Hematopoietic multipotent progenitor cell treated with erythropoietin and hydrocortisone succinate and interleukin-3 and kit ligand, for 8 days (in vitro differentiated cells): ENCODE measurements at regions not wholly inside any gene's neighbourhood (a gene's known extent, or its start where the extent isn't known, plus 50 kb on each side); places are given as distances from the start of the nearest gene placed in this dataset.
A peak's percentile ranks its signal among the peaks of the same experiment; 100 is the strongest.
"Not testable (repeated sequence)": the region's sequence is repeated elsewhere in the genome, so short reads cannot be mapped to it uniquely, and the experiment has no call there.

Source experiments
- DNase-seq: peaks from one replicate; pipeline ENCODE4 v3.0.0-alpha.2; 2015

DNA sequence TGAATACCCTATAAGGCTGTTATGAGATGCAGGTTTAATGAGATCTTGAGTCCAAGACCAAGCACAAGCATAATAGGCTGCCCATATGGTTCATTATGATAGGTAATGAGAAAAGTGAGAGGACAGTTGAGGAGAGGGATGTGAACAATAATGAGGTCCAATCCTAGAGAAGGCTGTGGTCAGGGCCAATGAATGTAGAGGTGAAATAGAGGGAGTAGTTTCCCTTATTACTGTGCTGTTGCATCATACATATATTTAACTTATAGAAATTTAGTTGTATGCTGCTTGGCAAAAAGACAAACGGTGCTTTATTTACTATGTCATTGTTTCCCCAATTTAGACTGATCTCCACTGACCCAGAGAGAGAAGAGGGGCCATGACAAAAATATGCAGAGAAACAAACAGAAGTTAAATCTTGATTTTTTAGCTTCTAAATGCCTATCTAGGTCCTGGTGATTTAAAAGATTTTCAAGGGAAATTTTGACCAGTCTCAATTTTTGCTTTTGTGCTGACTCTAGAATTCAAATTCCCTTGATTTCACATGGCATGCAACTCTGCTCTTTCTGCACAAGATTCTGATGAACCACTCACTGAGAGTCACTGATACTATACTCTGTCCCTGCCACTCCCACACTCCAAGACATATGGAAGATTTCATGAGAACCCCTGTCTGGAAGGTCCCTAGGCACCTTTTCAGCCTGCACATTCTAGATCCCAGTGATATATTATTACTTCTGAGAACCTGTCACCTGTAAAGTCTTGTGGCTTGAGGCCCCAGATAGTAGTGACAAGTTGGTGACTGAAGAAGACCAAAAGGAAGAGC, 159.7 kb downstream of the VSIG4 start:
- no peak for DNase-seq

DNA sequence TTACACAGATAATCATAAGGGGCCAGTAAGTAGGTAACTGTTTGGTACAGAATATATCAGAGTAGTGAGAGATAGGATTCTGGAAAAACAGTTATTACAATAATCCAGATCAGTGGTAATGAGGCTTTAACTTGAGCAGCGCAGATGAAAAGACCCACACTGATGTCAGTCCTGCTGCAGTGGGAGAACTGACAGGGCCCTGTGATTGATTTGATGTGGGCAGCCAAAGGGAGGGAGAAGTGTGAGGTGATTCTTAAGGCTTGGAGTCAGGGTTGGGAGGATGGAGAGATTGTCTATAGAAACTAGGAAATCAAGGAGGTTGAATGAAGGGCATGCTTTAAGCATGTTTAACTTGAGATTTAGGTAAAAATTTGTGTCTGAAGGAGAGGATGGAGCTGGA, 161.4 kb downstream of the VSIG4 start:
- DNase-seq = no peak

DNA sequence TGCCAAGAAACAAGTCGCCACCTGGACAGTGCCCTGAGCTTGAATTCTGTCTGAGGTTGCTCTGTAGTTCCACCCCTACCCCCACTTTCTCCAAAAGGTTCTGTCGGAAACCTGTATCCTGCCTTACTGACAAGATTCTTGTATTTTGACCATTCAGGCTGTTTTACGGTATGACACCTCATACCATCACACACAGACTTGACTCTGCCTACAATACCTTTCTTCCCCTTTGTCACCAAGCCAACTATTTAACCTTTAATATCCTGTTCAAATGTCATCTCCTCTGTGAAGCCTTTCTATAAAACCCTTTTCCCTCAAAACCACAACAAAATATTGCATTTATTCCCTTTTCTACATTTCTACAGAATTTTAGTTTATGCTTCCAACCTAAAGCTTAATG, 161.9 kb downstream of the VSIG4 start:
- no peak for DNase-seq

DNA sequence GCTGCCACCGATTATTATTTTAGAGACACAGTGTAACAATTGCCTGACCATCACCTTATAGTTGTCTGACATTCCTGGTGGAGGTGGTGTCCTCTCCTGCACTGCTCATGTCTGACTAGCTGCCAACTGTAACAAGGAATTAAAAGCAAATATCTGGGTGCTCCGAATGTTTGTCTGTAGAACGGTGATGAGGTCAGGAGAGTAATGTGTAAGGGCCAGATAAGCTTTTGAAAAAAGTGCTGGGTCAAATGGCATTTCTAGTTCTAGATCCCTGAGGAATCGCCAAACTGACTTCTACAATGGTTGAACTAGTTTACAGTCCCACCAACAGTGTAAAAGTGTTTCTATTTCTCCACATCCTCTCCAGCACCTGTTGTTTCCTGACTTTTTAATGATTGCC, 164.3 kb downstream of the VSIG4 start:
- DNase-seq = peak; percentile 70

DNA sequence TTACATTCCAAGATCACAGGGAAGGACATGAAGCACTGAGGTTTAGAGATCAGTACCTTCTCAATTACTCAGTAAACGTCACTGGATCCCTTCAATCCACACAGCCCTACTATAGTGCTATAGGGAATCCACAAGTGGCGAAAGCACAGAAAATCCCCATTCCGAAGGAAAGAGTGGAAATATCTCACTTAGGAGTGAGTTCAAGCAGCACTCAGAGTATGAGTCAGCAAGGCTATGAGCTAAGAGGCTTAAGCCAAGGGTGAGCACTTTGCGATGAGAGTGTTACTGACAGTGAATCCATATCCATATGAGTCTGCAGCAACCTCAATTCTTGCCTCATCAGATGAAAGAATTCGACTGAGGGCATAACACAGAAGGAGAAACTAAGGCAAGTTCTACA, 165.1 kb downstream of the VSIG4 start:
- DNase-seq = peak; percentile 1

DNA sequence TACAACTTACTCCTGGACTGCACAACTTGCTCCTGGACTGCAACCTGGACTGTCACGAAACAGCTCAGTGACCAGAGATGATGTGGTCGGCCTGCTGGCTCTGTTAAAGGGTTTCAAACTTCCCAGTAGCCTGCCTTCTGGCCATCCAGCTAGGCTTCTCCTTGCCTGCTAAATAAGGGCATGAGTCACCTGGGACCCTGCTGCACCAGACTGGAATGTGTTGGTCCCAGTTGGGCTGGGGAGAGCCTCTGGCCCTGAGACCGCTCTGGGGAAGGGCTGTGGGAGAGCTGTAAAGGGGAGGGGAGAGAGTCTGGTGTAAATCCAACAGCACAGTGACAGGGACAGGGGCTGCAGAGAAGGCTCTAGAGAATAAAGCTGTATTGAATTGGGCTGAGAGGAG, 165.8 kb downstream of the VSIG4 start:
- DNase-seq = no peak

DNA sequence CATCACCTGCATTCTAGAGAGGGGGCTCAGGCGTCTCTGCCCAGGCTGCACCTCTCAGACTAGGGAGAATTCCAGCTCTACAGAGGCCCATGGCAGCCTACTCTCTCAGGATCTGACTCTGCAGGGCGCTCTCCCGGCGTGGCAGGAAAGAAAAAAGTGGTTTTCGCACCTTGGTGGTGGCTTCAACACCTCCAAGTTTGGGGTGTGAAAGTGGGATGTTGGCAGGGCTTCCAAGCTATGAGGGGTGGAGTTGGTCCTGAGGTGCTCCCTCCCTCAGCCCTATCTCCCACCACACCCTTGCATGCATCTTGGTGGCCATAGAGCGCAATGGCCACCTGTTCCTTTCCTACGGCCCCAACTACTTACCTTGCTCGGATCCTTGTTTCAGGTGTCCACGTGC, 166.5 kb downstream of the VSIG4 start:
- DNase-seq = no peak

DNA sequence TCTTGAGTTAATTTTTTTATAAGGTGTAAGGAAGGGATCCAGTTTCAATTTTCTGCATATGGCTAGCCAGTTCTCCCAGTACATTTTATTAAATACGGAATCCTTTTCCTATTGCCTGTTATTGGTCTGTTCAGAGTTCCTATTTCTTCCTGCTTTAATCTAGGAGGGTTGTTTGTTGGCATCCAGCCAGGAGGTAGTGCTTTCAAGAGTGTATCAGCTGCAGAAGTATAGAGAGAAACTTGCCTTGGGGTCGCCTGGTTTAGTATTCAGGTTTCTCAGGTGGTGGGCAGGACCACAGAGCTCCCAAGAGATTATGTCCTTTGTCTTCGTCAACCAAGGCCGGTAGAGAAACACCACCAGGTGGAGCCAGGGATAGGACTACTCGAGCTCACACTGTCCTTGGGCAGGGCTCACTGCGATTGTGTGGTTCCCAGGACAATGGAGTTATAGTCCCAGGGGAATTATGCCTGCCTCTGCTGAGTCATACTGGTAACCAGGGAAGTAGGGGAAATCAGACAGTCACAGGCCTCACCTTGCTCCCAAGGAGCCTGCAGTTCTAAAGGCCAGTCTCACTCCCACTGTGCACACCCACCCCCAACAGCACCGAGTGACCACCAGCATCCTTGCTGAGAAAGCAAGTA, 168.1 kb downstream of the VSIG4 start:
- peak; percentile 40 for DNase-seq

DNA sequence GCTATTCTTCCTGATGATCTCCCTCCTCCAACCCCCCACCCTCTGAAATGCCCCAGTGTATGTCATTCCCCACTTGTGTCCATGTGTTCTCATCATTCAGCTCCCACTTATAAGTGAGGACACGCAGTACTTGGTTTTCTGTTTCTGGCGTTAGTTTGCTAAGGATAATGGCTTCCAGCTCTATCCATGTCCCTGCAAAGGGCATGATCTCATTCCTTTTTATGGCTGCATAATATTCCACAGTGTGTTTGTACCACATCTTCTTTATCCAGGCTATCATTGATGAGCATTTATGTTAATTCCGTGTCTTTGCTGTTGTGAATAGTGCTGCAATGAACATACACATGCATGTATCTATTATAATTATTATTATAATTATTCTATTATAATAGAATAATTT, 169.3 kb downstream of the VSIG4 start:
- DNase-seq = not testable (repeated sequence)

DNA sequence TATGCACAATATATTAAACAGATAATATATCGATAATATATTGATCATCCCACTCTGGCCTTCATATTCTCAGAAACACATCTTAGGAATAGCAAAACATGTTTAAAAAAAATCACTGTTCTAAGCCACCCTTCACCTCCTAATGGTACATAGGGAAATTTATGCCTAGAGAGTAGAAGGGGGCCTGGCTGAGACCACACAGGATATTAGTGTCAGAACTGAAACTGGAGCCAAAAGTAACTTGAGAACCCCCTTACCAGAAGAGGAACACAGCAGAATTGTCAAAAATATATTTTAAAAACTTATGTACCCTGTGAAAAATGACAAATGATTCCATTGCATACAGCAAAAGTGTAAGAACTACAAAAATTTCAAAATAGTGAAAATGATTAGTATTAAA, 173.1 kb downstream of the VSIG4 start:
- no peak for DNase-seq

DNA sequence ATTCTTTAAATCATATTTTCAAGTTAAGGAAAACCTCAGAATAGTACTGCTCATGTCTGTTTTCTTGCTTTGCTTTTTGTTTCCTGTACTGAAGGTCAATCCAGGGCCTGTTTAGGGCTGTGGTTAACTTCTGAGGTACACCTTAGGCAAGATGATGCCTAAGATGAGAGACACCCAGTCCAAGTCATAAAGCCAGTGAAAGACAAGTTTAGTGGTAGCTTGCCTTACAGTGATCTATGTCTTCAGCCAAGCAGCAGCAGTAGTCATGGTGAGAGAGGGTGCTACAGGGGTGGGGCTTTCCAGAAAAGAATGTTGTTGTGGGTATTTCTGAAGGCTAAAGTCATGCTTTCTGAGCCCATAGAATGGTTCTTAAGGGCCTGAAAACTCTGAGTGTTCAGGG, 173.7 kb downstream of the VSIG4 start:
- no peak for DNase-seq

DNA sequence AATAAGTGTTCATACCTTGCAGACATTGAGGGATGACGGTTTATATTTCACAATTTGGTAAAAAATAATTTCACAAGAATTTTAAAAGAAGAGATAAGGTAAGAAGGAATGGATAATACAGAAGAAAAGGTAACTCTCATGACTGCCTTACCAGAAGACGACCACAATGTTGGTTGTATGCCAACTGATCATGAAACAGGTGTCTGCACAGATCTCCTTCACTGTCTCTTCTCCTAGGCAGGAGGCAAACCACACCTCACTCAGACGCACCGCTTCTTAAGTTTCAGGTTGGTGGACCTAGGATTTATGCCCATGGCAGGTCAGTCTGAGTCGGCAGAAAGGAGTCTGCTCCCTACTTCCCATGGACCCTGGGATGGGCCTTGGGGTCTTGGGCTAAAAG, 177.2 kb downstream of the VSIG4 start:
- no peak for DNase-seq

DNA sequence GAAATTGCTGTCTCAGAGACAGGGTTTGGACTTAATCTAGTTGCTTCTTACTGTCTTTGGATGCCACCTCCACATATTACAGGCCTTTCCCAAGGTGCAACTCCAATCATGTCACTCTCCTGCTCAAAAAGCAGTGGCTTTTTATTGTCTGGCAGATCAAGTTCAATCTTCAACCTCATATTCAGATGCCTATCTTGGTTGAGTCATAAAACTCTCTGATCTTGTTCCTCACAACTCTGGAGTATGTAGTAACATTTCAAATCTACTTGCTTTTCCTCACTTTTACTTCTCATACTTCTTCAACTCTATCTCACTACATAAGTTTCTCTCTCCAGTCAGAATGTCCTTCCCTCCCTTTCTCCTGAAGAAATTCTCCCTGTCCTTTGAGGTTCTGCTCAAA, 180.6 kb downstream of the VSIG4 start:
- DNase-seq = no peak

DNA sequence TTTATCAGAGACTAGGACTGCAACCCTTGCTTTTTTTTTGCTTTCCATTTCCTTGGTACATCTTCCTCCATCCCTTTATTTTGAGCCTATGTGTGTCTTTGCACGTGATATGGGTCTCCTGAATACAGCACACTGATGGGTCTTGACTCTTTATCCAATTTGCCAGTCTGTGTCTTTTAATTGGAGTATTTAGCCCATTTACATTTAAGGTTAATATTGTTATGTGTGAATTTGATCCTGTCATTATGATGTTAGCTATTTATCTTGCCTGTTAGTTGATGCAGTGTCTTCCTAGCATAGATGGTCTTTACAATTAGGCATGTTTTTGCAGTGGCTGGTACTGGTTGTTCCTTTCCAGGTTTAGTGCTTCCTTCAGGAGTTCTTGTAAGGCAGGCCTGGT, 185.4 kb downstream of the VSIG4 start:
- DNase-seq = not testable (repeated sequence)

DNA sequence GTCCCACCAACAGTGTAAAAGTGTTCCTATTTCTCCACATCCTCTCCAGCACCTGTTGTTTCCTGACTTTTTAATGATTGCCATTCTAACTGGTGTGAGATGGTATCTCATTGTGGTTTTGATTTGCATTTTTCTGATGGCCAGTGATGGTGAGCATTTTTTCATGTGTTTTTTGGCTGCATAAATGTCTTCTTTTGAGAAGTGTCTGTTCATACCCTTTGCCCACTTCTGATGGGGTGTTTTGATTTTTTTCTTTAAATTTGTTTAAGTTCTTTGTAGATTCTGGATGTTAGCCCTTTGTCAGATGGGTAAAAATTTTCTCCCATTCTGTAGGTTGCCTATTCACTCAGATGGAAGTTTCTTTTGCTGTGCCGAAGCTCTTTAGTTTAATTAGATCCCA, 183.9 kb downstream of the MSN start:
- not testable (repeated sequence) for DNase-seq

DNA sequence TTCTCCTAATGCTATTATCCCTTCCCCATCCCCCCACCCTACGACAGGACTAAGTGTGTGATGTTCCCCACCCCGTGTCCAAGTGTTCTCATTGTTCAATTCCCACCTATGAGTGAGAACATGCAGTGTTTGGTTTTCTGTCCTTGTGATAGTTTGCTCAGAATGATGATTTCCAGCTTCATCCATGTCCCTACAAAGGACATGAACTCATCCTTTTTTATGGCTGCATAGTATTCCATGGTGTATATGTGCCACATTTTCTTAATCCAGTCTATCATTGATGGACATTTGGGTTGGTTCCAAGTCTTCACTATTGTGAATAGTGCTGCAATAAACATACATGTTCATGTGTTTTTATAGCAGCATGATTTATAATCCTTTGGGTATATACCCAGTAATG, 183.4 kb downstream of the MSN start:
- not testable (repeated sequence) for DNase-seq

DNA sequence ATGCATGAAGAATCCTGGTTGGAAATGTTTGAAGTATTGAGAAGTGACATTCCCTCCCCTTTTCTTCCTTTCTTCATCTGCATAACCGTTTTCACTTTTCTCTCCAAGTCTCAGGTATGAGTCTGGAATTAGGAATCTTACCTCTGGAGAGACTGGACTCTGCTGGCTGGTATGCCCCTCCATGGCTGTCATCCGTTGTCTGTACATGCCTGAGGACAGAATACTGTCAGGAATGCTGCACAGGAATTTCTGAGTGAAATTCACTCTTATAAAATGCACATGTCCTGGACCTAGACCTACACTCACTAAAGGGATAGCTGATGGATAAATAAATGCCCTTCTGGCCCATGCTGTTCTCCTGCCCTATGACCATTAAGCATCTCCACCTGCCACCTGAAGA, 179.5 kb downstream of the MSN start:
- DNase-seq = no peak

DNA sequence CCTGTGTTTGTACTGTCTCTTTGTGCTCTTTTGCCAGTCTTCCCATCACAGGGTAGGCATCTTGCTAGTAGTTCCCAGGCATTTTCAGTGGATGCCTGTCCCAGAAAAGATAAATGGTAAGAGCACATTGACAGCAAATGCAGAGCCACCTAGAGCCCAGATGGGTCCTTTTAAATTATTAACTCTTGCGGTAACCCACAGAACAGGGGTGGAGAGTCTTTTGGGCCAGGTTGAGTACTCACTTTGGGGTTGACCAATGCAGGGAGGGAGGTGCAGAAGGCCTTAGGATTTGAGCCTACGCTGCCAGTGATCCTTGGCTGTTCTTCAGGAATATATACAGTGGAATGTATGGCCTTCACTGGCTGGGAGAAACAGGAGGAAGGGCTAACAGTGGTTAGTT, 173.8 kb downstream of the MSN start:
- no peak for DNase-seq

DNA sequence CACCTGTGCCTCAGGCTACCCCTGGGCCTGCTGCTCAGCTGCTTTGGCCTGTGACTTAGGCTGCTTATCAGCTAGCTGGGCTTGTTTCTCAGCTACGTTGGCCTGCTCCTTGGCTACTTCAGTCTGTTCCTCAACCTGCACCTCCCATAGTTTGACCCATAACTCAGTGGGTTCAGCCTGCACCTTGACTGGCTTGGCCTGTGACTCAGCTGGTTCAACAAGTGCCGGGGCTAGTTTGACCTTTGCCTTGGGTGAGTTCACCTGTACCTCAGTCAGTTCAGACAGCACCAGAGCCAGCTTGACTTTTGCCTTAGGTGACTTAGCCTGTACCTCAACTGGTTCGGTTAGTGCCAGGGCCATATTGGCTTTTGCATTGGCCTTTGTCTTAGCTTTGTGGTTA, 171.2 kb downstream of the MSN start:
- no peak for DNase-seq

DNA sequence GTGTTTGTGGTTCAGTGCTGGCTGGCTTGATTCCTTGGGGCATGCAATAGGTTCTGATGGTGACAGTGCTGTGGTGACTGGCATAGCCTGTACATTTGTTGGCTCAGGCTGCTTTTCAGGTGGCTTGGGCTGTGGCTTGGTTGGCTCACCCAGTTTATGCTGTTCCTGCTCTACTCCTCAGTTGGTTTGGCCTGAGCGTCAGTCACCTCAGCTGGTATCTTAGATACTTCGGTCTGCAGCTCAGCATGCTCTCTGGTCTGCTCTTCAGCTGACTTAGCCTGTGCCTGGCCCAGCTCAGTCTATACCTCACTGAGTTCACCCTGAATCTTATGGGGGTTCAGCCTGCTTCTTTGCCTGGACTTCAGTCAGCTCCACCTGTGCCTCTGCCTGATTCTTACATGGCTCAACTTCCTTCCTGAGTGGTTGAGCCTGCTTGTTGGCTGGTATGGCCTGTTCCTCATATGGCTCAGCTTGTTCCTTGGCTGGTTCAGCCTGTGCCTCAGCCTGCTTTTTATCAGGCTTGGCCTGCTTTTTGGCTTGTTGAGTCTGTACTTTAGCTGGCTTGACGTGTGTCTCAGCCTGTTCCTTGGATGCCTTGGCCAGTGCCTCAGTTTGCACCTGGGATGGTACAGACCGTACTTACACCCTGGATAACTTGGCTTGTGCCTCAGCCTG, 170.6 kb downstream of the MSN start:
- no peak for DNase-seq

DNA sequence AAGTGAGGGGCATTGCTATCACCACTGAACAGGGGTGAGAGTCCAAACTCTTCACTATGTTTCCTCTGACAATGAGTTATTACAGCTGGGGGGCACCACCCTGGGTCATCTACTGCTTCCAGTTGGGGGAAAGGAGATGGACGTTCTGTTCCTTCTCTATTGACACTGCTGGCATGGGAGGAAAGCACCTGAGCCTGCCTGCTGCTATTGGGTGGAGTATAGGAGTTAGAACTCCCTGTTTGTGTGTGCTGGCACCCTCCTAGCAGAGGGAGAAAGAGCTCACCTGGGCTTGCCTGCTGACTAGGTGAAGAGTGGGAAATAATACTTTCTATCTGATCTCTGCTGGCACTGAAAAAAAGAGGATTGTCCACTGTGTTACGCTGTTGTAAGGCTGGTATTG, 163.8 kb downstream of the MSN start:
- DNase-seq = no peak

DNA sequence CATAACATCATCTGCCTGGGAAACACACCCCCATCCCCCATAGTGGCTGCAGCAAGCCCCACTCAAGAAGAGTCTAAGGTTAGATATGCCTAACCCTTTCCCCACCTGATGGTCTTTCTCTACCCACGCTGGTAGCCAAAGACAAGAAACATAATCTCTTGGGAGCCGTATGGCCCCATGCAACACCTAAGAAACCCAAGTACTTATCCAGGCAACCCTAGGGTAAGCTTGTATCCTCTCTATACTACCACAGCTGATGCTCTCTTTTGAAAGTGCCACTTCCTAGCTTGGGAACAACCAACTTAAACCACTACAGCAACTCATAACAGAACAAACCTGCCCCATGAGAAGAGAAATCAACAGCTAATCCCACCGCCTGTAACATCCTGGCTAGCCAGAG, 161.1 kb downstream of the MSN start:
- no peak for DNase-seq

DNA sequence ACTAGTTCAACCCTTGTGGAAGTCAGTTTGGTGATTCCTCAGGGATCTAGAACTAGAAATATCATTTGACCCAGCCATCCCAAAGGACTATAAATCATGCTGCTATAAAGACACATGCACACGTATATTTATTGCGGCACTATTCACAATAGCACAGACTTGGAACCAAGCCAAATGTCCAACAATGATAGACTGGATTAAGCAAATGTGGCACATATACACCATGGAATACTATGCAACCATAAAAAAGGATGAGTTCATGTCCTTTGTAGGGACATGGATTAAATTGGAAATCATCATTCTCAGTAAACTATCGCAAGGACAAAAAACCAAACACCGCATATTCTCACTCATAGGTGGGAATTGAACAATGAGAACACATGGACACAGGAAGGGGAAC, 157.8 kb downstream of the MSN start:
- not testable (repeated sequence) for DNase-seq
